SH-SY5Y (cell line): ENCODE measurements at regions not wholly inside any gene's neighbourhood (a gene's known extent, or its start where the extent isn't known, plus 50 kb on each side); places are given as distances from the start of the nearest gene placed in this dataset.

Experiments used
- GATA2 ChIP-seq: IDR thresholded peaks from 2 replicates; pipeline ENCODE4 v1.6.1; 2011; ENCODE audit warnings: mild to moderate bottlenecking, low read depth, low read length
- GATA3 ChIP-seq: IDR thresholded peaks from 2 replicates; pipeline ENCODE4 v1.6.1; 2011; ENCODE audit warnings: low read depth, mild to moderate bottlenecking, low read length, moderate library complexity

DNA sequence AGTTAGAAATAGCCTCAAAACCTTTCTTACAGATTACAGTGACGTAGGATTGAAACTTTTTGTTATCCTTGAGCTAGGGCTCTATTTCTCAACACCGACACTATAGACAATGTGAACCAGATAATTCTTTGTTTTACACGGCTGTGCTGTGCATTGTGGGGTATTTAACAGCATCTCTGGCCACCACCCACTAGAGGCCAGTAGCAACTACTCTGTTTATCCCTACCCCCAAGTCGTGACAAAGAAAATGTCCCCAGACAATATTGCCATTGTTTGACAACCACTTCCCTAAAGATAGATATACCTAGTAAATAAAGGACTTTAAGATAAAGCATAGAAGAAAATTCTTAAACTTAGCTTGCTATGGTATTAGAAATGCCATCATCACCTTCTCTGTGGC is 359.6 kb downstream of the ARL4A start:
- TF ChIP-seq GATA3, result no peak
- TF ChIP-seq GATA2, result no peak

DNA sequence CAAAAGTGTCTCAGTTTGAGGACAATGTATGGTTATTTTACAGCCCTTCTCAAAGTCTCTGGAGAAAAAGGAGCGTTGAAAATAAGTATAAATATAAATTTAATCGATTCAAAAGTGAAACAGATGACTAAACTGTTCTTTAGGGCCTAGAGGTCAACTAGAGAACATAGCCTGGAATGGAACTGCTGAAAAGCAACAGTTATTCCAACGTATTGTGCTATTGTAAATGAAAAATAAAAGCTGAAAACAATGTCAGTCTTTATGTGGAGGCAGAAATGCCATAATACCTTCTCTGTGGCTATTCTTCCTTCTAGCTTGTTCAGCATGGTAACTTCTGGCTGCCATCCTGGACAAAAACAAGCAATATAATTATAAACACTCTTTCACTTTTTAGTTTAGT is 362.5 kb downstream of the ARL4A start:
- TF ChIP-seq GATA3 (no peak), GATA2 (no peak)

DNA sequence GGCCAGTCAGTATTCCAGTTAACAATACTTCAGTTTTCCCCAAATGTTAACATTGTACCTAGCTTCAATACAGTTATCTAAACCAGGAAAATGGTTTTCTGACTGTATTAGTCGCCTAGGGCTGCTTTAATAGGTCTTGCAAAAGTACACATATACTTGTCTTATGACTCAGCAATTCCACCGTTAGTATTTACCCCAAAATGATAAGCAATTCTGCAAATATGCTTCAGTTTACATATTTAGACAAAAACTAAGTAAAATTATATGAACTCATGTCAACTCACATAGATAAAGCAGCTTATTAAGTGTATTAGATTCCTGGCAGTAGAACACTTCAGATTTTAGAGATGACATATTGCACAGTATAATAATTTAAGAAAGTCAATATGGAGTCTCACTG is 363.3 kb downstream of the ARL4A start:
- TF ChIP-seq GATA2 (no peak), GATA3 (no peak)

DNA sequence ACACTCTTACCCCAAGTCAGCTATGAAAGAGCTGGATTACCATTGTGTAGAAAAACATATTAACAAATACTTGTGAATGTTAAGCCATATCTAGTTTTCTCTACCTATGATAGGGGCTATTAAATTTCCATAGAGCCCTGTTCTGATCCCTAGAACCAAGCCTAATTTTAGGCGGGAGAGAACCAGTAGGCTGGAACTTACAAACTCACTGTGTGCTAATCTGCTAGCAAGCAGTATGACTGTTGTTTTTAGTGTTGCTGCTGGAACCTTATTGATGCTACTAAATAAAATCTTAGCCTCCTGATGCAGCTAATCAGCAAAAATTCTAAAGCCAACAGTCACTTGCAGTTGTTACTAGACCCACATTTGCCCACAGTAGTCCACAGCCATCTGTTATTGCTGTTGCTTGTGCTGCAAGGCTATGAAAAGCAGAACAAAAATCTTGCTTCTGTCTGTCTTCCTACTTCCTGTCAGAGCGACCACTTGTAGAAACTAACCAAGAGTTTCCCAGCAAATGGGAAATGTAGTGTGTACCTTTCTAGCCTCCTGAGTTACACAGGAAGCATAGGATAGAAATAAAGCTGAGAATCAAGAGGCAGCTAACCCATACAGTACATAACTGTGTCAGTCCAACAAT is 368.4 kb downstream of the ARL4A start:
- TF ChIP-seq GATA2, result no peak

DNA sequence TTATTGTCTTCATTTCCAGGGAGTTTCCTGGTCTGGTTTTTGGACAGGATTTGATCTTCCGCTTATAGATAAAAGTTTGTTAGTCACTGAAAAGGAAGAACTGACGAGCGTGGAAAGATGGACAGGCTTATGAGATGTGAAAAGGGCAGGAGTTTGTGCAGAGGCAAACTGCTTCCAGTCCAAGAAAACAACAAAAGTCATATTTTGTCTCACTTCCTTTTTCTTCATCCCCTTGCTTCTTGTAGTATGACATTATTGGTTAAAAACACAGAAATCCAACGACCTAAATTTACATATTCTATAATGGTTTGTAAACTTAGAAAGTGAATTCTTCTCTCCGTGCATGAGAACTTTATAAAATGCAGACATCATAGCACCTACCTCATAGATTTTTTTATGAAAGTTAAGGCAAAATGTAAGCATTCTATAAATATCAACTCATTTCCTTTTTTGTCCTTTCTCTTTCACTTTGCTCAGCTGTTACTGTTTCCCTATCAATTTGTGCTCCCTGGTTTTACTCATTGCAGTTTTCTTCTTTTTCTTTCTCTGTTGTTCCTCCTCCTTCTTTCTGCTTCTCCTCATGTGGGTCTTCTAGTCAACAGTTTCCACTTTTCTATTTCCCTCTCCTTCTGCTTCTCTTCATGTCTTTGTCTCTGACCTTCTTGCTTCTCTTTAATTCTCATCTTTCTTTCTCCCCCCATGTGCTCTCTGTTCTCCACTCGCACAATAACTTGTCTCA is 370.2 kb downstream of the ARL4A start:
- no peak for TF ChIP-seq GATA3
- no peak for TF ChIP-seq GATA2

DNA sequence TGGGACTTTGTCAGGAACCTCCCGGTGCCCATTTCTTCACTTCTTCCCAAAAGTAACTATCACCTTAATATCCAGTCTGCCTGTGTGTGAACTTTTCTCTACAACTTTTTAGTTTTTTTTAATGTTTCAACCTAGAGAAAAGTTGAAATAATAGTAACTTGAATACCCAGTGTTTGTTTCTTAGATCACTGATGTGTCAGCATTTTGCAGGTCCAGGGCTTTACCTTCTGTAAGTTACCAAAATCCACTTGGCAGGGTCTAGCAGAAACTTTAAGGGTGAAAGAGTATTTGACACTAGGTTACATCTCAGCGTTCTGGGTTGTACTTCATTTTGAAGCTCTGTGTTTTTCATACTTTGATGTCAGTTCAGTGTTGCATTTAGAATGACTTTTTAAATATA is 372.7 kb downstream of the ARL4A start:
- TF ChIP-seq GATA3, result no peak
- no peak for TF ChIP-seq GATA2

DNA sequence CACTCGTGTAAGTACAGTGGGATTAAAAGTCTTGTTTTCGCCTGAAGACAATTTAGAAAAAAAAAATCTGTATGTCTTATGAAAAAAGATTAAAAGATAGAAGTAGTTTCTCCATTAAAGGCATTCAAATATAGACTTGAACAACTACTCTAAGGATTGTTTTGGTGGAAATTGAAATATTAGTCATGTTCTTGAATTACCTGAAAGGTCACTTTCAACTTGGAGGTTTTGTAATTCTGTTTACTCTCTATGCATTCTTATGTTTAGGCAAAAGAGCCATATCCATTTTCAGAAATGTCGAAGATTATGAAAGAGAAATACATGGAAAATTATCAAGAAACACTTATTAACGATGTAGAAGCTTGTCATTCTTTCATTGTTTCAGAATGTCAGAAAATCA is 373.7 kb downstream of the ARL4A start:
- no peak for TF ChIP-seq GATA3
- no peak for TF ChIP-seq GATA2

DNA sequence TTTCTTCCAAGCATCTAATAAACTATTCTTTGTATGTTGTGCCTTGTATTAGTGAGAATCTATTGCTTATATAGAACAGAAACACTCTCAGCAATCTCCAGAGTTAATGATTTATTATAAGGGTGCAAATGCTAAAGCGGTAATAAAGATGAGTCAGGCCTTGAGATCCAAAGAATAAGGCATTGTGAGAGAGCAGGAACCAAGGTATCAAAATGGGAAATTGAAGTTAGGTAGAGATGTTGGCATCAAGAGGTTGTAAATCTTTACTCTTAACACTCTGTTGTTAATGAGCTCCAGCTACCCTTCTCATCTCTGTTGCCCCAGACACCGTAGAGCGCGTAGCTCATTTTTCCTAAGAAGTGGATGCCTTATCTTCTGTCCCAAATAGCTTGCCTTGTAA is 375.2 kb downstream of the ARL4A start:
- TF ChIP-seq GATA2 (no peak), GATA3 (no peak)

DNA sequence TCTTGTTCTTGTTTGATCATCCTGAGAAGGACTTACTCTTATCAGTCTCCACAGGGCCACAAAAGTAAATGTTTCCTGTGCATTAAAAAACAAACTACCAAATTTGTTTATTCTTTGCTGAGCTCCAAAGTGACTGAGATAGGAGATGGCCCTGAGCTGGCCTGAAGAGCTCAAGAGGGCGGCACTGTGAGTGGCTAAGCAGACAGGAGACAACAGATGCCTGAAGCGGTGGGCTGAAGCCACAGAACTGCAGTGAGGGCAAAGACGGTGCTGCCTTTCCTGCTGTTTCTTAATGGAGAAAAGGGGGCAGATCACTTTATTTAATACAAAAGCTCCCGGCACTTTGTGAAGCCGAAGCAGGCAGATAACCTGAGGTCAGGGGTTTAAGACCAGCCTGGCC is 379.6 kb downstream of the ARL4A start:
- no peak for TF ChIP-seq GATA3
- no peak for TF ChIP-seq GATA2

DNA sequence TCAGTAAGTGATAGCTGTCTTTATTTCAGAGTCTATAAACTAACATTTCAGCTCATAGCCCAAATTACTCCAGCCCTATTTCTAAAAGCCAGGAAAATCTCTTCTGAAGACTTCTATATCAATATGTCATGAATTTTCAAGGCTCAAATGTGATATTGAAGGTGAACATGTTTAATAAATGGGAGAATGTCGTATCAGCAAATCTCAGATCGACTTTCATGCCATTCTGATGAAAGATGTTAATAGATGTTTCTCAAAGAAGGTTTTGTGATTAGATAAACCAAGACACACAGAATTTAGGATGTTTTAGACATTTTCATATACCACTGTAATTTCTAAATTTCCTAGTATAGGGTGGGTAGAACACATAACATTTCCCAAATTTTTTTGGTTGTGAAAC is 380.6 kb downstream of the ARL4A start:
- TF ChIP-seq GATA2 (no peak), GATA3 (no peak)

DNA sequence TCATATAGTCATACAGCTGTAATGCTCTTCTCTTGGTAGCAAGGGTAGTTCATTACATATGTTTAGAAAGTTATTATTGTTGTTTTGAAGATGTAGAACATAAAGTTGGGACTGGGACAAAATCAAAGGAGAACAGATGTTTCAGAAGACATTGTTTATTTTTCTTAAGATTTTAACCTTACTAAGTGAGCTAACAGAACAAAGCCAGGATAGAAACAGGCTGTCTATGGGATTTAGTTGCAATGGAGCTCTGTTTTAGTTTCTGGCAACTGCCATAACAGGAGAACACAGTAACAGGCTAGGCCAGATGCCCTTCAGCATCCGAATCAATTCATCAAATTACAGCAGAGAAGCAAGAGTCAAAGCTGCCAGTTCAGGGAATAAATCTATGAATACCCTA is 382.4 kb downstream of the ARL4A start:
- no peak for TF ChIP-seq GATA3
- no peak for TF ChIP-seq GATA2

DNA sequence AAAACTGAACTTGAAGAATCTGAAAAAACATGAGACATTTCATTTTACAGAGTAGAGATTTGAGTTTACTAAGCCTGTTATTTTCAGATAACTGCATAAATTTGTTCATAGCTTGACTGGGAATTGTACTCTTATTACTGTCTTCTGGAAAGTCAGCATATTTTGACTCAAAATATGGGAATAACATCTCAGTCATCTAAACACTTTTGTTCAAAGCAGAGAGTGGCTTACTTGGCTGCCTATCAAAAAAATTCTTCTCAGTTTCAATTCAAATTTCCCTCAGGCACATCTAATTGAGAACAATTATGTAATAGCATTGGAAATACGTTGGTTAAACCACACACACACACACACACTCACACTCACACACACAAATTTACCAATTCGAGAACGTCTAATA is 384.6 kb downstream of the ARL4A start:
- TF ChIP-seq GATA3 (no peak), GATA2 (no peak)

DNA sequence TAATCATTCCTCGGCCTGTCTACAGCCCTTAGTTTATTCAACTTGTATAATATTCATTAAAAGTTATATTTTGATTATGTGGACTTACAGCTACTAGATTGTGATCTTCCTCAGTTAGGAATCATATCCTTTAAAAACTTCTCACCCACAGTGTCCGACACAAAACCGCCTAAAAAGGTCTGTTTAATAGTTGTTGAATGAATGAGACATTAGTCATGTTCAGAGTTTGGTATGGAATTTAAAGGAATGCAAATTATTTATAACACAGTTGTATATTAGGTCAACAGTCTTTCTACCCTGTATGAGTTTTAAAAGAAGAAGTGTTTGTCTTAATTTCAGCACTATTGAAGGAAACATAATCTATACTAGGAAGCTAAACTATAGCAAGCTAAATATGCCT is 390.0 kb downstream of the ARL4A start:
- TF ChIP-seq GATA3 (no peak), GATA2 (no peak)

DNA sequence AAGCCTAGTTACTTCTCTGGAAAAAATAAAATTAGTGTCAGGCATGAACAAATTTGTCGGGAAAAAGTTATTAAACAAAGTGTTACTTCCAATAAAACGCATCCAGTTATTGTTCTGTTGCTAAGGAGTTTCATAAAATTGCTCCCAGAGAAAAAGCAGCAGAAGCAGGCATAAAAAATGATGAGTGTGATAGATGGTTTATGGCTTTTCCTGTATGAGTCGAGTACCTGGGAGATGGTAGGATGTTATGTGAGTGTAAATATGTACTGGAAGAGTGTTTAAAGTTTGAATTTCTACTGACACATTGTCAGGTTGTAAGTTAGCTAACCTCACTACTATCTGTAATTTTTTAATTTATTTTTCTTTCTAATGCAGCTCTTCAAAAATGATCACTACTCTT is 390.7 kb downstream of the ARL4A start:
- TF ChIP-seq GATA3 (no peak), GATA2 (no peak)

DNA sequence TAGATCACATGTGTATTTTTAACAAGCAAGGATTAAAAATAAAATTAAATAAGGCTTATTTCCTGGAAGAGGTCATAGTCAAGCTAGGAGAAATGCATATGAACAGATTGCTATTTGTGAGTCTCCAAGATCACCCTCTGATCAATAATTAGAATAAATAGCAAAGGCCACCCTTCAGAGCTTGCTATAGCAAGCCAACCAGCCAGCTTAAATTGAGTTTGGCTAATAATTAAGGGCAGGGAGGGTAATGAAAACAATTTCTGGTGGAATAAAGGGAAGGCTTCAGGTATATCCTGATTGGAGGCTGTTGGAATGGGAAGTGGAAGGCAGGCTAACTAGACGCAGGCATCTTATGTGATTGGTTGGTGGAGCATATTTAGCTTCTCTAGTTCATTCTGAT is 403.5 kb downstream of the ARL4A start:
- TF ChIP-seq GATA2 (no peak), GATA3 (no peak)

DNA sequence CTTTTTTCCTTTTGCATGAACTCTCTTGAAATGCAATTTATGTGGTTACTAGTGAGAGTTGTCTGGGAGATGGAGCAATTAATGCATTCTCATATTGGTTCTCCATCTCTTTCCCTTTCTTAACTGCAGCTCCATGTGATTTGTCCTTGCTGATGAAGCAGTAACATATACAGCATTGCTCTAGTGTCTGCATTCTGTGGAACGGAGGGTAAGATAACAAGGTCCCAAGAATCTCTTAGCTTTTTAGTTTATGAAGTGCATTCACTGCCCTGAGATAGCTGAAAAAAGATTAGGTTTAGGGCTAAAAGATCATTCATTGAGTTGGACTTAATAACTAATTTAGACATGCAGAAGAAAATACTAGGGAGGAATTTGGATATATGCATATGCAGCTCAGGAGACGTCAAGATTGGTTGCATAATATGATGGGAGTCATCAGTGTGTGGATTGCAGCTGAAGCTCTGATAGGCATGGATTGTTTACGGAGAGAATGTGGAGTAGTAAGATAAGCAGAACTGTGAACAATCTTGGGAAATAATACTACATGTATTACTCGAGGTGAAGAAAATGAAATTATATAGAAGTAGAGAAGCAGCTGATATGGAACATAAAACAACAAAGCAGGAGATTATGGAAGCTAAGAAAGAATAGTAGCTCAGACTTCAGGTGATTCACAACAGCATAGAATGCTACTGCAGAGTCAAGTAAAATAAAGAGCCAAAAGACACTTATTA is 404.7 kb downstream of the ARL4A start:
- TF ChIP-seq GATA2 (no peak), GATA3 (no peak)
